ENCODE measurements at regions not wholly inside any gene's neighbourhood (a gene's known extent, or its start where the extent isn't known, plus 50 kb on each side); places are given as distances from the start of the nearest gene placed in this dataset.

GRCh38 chr6:150478656-150479545 lies 110.1 kb downstream of the IYD start:
- Mint-ChIP-seq H3K27ac (no peak overlapping the region), H3K9me3 (ENCODE audit: insufficient read depth) (no peaks in the 10 kb centered on the region), H3K27me3 (peaks cover 12% of the 10 kb centered on the region), H3K4me1 (no peaks in the 10 kb centered on the region), H3K4me3 (no peak overlapping the region)
- no peaks in the 10 kb centered on the region for H3K79me2 ChIP-seq (ENCODE audit: control insufficient read depth, insufficient read depth, low read length)
- H3K4me2 ChIP-seq (replicated peaks; ENCODE audit: low read depth, low read length, poor library complexity, severe bottlenecking): no peak overlapping the region
- no peak for ATAC-seq (ENCODE audit: low read depth)
- no peak overlapping the region for H3K9ac ChIP-seq (ENCODE audit: low read length)
- H3K4me1 ChIP-seq (ENCODE audit: control insufficient read depth in 2 of 2, insufficient read depth in 2 of 2, low read length in 2 of 2): no peaks in the 10 kb centered on the region
- no peak overlapping the region for H3K27ac ChIP-seq (ENCODE audit: low read length in 2 of 2)
- no peak overlapping the region for H3K4me3 ChIP-seq (ENCODE audit: control extremely low read depth in 1 of 5, extremely low read depth in 1 of 5, insufficient read depth in 1 of 5, low read depth in 2 of 5, low read length in 4 of 5)
- intact Hi-C loops (cut with micrococcal nuclease): no loop called here
- POLR2A ChIA-PET: no interaction called here
- H4K20me1 ChIP-seq (ENCODE audit: control insufficient read depth, insufficient read depth, low read length, poor library complexity, severe bottlenecking): no peaks in the 10 kb centered on the region
- CTCF ChIA-PET: interaction anchor here (0.6 to 1.6 kb wide), 3 partner anchors 84 to 339 kb away, joined by 3 to 5 read pairs (median 4); no protein-coding TSS in a partner anchor
- no peaks in the 10 kb centered on the region for H3K36me3 ChIP-seq (replicated peaks in 1 of 2; ENCODE audit: control extremely low read depth in 1 of 2, control insufficient read depth in 1 of 2, extremely low read depth in 1 of 2, insufficient read depth in 2 of 2, low read length in 1 of 2)
- H2AFZ ChIP-seq (ENCODE audit: insufficient read depth, low read depth, low read length, poor library complexity, severe bottlenecking): no peak overlapping the region
- no peak for DNase-seq
- H3K27me3 ChIP-seq (replicated peaks in 1 of 4; ENCODE audit: control extremely low read depth in 1 of 4, control insufficient read depth in 3 of 4, insufficient read depth in 4 of 4, low read length in 3 of 4): no peaks in the 10 kb centered on the region
- no peaks in the 10 kb centered on the region for H3K9me3 ChIP-seq (ENCODE audit: control extremely low read depth in 1 of 3, control insufficient read depth in 2 of 3, insufficient read depth in 1 of 3, low read length in 2 of 3)
- no peak for TF ChIP-seq CTCF (IDR thresholded peaks at IDR 0.05)
- no peak for TF ChIP-seq EZH2 (IDR thresholded peaks at IDR 0.05; ENCODE audit: borderline replicate concordance, insufficient read depth, low read depth, low read length, poor library complexity, severe bottlenecking)
- WGBS (ENCODE audit: insufficient coverage): 33% methylated on average over 1 of the region's 7 CpGs

GRCh38 chr6:150482883-150483409 lies 114.1 kb downstream of the IYD start:
- Histone ChIP-seq H3K4me3 (ENCODE audit: control extremely low read depth in 1 of 5, extremely low read depth in 1 of 5, insufficient read depth in 1 of 5, low read depth in 2 of 5, low read length in 4 of 5) (no peak overlapping the region), H3K27ac (ENCODE audit: low read length in 2 of 2) (no peak overlapping the region), H3K36me3 (replicated peaks in 1 of 2; ENCODE audit: control extremely low read depth in 1 of 2, control insufficient read depth in 1 of 2, extremely low read depth in 1 of 2, insufficient read depth in 2 of 2, low read length in 1 of 2) (no peaks in the 10 kb centered on the region), H3K79me2 (ENCODE audit: control insufficient read depth, insufficient read depth, low read length) (no peaks in the 10 kb centered on the region), H3K9ac (ENCODE audit: low read length) (no peak overlapping the region), H4K20me1 (ENCODE audit: control insufficient read depth, insufficient read depth, low read length, poor library complexity, severe bottlenecking) (no peaks in the 10 kb centered on the region), H2AFZ (ENCODE audit: insufficient read depth, low read depth, low read length, poor library complexity, severe bottlenecking) (no peak overlapping the region), H3K4me2 (replicated peaks; ENCODE audit: low read depth, low read length, poor library complexity, severe bottlenecking) (no peak overlapping the region), H3K9me3 (ENCODE audit: control extremely low read depth in 1 of 3, control insufficient read depth in 2 of 3, insufficient read depth in 1 of 3, low read length in 2 of 3) (no peaks in the 10 kb centered on the region), H3K4me1 (ENCODE audit: control insufficient read depth in 2 of 2, insufficient read depth in 2 of 2, low read length in 2 of 2) (no peaks in the 10 kb centered on the region), H3K27me3 (replicated peaks in 1 of 4; ENCODE audit: control extremely low read depth in 1 of 4, control insufficient read depth in 3 of 4, insufficient read depth in 4 of 4, low read length in 3 of 4) (no peaks in the 10 kb centered on the region)
- Mint-ChIP-seq H3K4me1 (no peaks in the 10 kb centered on the region), H3K27me3 (peaks cover 7% of the 10 kb centered on the region), H3K4me3 (no peak overlapping the region), H3K27ac (no peak overlapping the region), H3K9me3 (ENCODE audit: insufficient read depth) (no peaks in the 10 kb centered on the region)
- no peak for TF ChIP-seq CTCF (IDR thresholded peaks at IDR 0.05)
- TF ChIP-seq EZH2 (IDR thresholded peaks at IDR 0.05; ENCODE audit: borderline replicate concordance, insufficient read depth, low read depth, low read length, poor library complexity, severe bottlenecking): no peak
- no peak for DNase-seq
- POLR2A ChIA-PET: no interaction called here
- intact Hi-C loops (cut with micrococcal nuclease): no loop called here
- ATAC-seq (ENCODE audit: low read depth): no peak
- whole genome bisulfite sequencing (ENCODE audit: insufficient coverage): 86% methylated on average over 1 of the region's 4 CpGs
- CTCF ChIA-PET: interaction anchor here (1.3 kb wide), 1 partner anchor 65 kb away, joined by 4 read pairs; no protein-coding TSS in a partner anchor

Data from B cell (primary cell).